Renal pelvis (tissue), 1 donor: ENCODE measurements at regions not wholly inside any gene's neighbourhood (a gene's known extent, or its start where the extent isn't known, plus 50 kb on each side); places are given as distances from the start of the nearest gene placed in this dataset.

Experiments
- DNase-seq: peaks from one replicate; pipeline ENCODE4 v3.0.0-alpha.2; 2013

GRCh38 chr12:126582231-126582630, 1517.0 kb downstream of the AACS start:
- DNase-seq, result no peak

- DNase-seq, result no peak
These were observed 1523.5 kb downstream of the AACS start for GRCh38 chr12:126588586-126589249.

GRCh38 chr12:126591533-126591932, 1526.3 kb downstream of the AACS start:
- peak; percentile 33 for DNase-seq

- no peak for DNase-seq
These were observed 1536.2 kb downstream of the AACS start for GRCh38 chr12:126601184-126602170.

- no peak for DNase-seq
These were observed 1537.4 kb downstream of the AACS start for GRCh38 chr12:126602612-126603011.

- no peak for DNase-seq
These were observed 1541.9 kb downstream of the AACS start for GRCh38 chr12:126607157-126607556.

GRCh38 chr12:126607867-126608266, 1542.6 kb downstream of the AACS start:
- DNase-seq, result no peak

GRCh38 chr12:126608607-126609175, 1543.5 kb downstream of the AACS start:
- DNase-seq, result no peak

GRCh38 chr12:126616441-126616840, 1551.2 kb downstream of the AACS start:
- no peak for DNase-seq

GRCh38 chr12:126617312-126617711, 1552.1 kb downstream of the AACS start:
- DNase-seq, result no peak

GRCh38 chr12:126627596-126627995, 1562.4 kb downstream of the AACS start:
- no peak for DNase-seq

GRCh38 chr12:126636821-126637220, 1571.6 kb downstream of the AACS start:
- DNase-seq, result no peak

GRCh38 chr12:126644236-126645020, 1579.2 kb downstream of the AACS start:
- DNase-seq, result peak; percentile 28

- DNase-seq, result no peak
These were observed 1582.8 kb downstream of the AACS start for GRCh38 chr12:126648074-126648473.

GRCh38 chr12:126651133-126651532, 1585.9 kb downstream of the AACS start:
- no peak for DNase-seq

GRCh38 chr12:126663304-126664094, 1598.3 kb downstream of the AACS start:
- no peak for DNase-seq

GRCh38 chr12:126667339-126667738, 1599.6 kb upstream of the TMEM132C start:
- DNase-seq, result no peak

GRCh38 chr12:126668538-126668937, 1598.4 kb upstream of the TMEM132C start:
- DNase-seq, result no peak

- DNase-seq, result no peak
These were observed 1598.0 kb upstream of the TMEM132C start for GRCh38 chr12:126668961-126669360.

- DNase-seq, result no peak
These were observed 1590.5 kb upstream of the TMEM132C start for GRCh38 chr12:126676434-126676833.

- peak; percentile 42 for DNase-seq
These were observed 1585.3 kb upstream of the TMEM132C start for GRCh38 chr12:126681676-126682075.
